ENCODE measurements at regions not wholly inside any gene's neighbourhood (a gene's known extent, or its start where the extent isn't known, plus 50 kb on each side); places are given as distances from the start of the nearest gene placed in this dataset.

- no peak for TF ChIP-seq ZNF704 (tag by site-specific recombination; IDR thresholded peaks at IDR 0.05)
These were observed 440.1 kb downstream of the NUF2 start (continued) for GRCh38 chr1:163761898-163762297.

GRCh38 chr1:163766257-163766918, 444.6 kb downstream of the NUF2 start:
- H3K36me3 ChIP-seq (ENCODE audit: control insufficient read depth in 2 of 2, insufficient read depth in 1 of 2, low read length in 2 of 2) = no peaks in the 10 kb centered on the region
- TF ChIP-seq INSM2 (tag by site-specific recombination; IDR thresholded peaks at IDR 0.05) (no peak), GLIS1 (tag by site-specific recombination; IDR thresholded peaks at IDR 0.05) (no peak), MEIS1 (CRISPR knock-in tag; IDR thresholded peaks at IDR 0.05; ENCODE audit: borderline replicate concordance) (no peak), ZNF274 (IDR thresholded peaks at IDR 0.05; ENCODE audit: low read length) (no peak), ZNF274 (tag by site-specific recombination; IDR thresholded peaks at IDR 0.05; ENCODE audit: borderline replicate concordance) (no peak), MYNN (tag by site-specific recombination; IDR thresholded peaks at IDR 0.05; ENCODE audit: borderline replicate concordance) (no peak), ZNF488 (tag by site-specific recombination; IDR thresholded peaks at IDR 0.05) (no peak), ZNF292 (tag by site-specific recombination; IDR thresholded peaks at IDR 0.05; ENCODE audit: borderline replicate concordance, low read depth) (no peak)
- TF ChIP-seq, protein P1, sequence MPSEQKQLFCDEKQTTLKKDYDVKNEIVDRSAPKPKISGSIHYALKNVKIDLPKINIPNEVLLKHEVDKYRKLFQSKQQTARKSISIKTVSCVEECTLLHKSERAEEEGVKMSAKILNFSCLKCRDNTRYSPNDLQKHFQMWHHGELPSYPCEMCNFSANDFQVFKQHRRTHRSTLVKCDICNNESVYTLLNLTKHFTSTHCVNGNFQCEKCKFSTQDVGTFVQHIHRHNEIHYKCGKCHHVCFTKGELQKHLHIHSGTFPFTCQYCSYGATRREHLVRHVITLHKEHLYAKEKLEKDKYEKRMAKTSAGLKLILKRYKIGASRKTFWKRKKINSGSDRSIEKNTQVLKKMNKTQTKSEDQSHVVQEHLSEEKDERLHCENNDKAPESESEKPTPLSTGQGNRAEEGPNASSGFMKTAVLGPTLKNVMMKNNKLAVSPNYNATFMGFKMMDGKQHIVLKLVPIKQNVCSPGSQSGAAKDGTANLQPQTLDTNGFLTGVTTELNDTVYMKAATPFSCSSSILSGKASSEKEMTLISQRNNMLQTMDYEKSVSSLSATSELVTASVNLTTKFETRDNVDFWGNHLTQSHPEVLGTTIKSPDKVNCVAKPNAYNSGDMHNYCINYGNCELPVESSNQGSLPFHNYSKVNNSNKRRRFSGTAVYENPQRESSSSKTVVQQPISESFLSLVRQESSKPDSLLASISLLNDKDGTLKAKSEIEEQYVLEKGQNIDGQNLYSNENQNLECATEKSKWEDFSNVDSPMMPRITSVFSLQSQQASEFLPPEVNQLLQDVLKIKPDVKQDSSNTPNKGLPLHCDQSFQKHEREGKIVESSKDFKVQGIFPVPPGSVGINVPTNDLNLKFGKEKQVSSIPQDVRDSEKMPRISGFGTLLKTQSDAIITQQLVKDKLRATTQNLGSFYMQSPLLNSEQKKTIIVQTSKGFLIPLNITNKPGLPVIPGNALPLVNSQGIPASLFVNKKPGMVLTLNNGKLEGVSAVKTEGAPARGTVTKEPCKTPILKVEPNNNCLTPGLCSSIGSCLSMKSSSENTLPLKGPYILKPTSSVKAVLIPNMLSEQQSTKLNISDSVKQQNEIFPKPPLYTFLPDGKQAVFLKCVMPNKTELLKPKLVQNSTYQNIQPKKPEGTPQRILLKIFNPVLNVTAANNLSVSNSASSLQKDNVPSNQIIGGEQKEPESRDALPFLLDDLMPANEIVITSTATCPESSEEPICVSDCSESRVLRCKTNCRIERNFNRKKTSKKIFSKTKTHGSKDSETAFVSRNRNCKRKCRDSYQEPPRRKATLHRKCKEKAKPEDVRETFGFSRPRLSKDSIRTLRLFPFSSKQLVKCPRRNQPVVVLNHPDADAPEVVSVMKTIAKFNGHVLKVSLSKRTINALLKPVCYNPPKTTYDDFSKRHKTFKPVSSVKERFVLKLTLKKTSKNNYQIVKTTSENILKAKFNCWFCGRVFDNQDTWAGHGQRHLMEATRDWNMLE (tag by site-specific recombination; conservative IDR thresholded peaks at IDR 0.05; ENCODE audit: low read depth) = no peak
- no peaks in the 10 kb centered on the region for H3K4me1 ChIP-seq (ENCODE audit: control insufficient read depth, insufficient read depth, low read length)
- no peak overlapping the region for H3K4me3 ChIP-seq (ENCODE audit: low read depth, low read length)
- ChIA-PET POLR2A (no interaction called here), CTCF (no interaction called here)
- no peaks in the 10 kb centered on the region for H3K9me3 ChIP-seq (ENCODE audit: control insufficient read depth, insufficient read depth, low read depth, low read length)
- no peak overlapping the region for H3K27ac ChIP-seq (ENCODE audit: extremely low read depth, low read depth, low read length)

- no peaks in the 10 kb centered on the region for H3K4me1 ChIP-seq (ENCODE audit: control insufficient read depth, insufficient read depth, low read length)
- ChIA-PET POLR2A (no interaction called here), CTCF (no interaction called here)
- no peak overlapping the region for H3K27ac ChIP-seq (ENCODE audit: extremely low read depth, low read depth, low read length)
- no peak overlapping the region for H3K4me3 ChIP-seq (ENCODE audit: low read depth, low read length)
- no peaks in the 10 kb centered on the region for H3K36me3 ChIP-seq (ENCODE audit: control insufficient read depth in 2 of 2, insufficient read depth in 1 of 2, low read length in 2 of 2)
- H3K9me3 ChIP-seq (ENCODE audit: control insufficient read depth, insufficient read depth, low read depth, low read length) = no peaks in the 10 kb centered on the region
- no peak for TF ChIP-seq EGR2 (tag by site-specific recombination; IDR thresholded peaks at IDR 0.05; ENCODE audit: low read depth)
- TF ChIP-seq ZNF19 (tag by site-specific recombination; IDR thresholded peaks at IDR 0.05; ENCODE audit: low read depth) = no peak
- TF ChIP-seq PRDM1 (tag by site-specific recombination; IDR thresholded peaks at IDR 0.05) = no peak
- TF ChIP-seq, protein P2, sequence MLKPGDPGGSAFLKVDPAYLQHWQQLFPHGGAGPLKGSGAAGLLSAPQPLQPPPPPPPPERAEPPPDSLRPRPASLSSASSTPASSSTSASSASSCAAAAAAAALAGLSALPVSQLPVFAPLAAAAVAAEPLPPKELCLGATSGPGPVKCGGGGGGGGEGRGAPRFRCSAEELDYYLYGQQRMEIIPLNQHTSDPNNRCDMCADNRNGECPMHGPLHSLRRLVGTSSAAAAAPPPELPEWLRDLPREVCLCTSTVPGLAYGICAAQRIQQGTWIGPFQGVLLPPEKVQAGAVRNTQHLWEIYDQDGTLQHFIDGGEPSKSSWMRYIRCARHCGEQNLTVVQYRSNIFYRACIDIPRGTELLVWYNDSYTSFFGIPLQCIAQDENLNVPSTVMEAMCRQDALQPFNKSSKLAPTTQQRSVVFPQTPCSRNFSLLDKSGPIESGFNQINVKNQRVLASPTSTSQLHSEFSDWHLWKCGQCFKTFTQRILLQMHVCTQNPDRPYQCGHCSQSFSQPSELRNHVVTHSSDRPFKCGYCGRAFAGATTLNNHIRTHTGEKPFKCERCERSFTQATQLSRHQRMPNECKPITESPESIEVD (tag by site-specific recombination; IDR thresholded peaks at IDR 0.05) = no peak
- TF ChIP-seq ZNF658 (tag by site-specific recombination; IDR thresholded peaks at IDR 0.05) = no peak
- no peak for TF ChIP-seq ZNF529 (tag by site-specific recombination; IDR thresholded peaks at IDR 0.05; ENCODE audit: insufficient replicate concordance)
- TF ChIP-seq BCL6B (tag by site-specific recombination; IDR thresholded peaks at IDR 0.05) = no peak
- no peak for TF ChIP-seq ZNF24 (tag by site-specific recombination; IDR thresholded peaks at IDR 0.05)
These were observed 446.8 kb downstream of the NUF2 start for GRCh38 chr1:163768576-163768975.

Measured in HEK293 (cell line).